GM12878 (cell line): ENCODE measurements at regions not wholly inside any gene's neighbourhood (a gene's known extent, or its start where the extent isn't known, plus 50 kb on each side); places are given as distances from the start of the nearest gene placed in this dataset.

Experiments used
- ATAC-seq: fragments of 200-7000 bp; cut with Tn5 transposase; 3 replicates; pipeline ENCODE4 v1.9.1; 2020; ENCODE audit warnings: mild to moderate bottlenecking, moderate library complexity
- BruUV-seq: library from RNA; stranded (reverse); fragments of 400-500 nt; replicated peaks from 2 replicates; lab custom pipeline; 2021; lab: Mats Ljungman, UMichigan
- CTCF ChIA-PET: fragments of 300-600 bp; sonication (Branson Sonifier 250); formaldehyde crosslinking; extraction: SDS; loops from one replicate; lab custom pipeline; 2021; ENCODE audit warnings: inconsistent platforms; lab: Yijun Ruan, JAX
- POLR2A ChIA-PET: fragments of 350-600 bp; formaldehyde crosslinking; extraction: SDS; loops from one replicate; lab custom pipeline; 2021; ENCODE audit warnings: inconsistent platforms; lab: Charles Lee
- RAD21 ChIA-PET: fragments of 300-600 bp; sonication (Branson Sonifier 250); formaldehyde crosslinking; loops from one replicate; lab custom pipeline; 2023; ENCODE audit warnings: antibody characterized with exemption; ENCODE audit not compliant: unreplicated experiment; lab: Charles Lee
- SMC1A ChIA-PET: fragments of 300-600 bp; sonication (Branson Sonifier 250); formaldehyde crosslinking; loops from one replicate; lab custom pipeline; 2023; ENCODE audit not compliant: unreplicated experiment, uncharacterized antibody; lab: Charles Lee
- DNase-seq: peaks from one replicate; pipeline ENCODE4 v3.0.0-alpha.2; 2011; ENCODE audit warnings: low read depth, low spot score
- FAIRE-seq: peaks from 3 replicates; lab custom pipeline; 2011; peaks lifted over from hg19 to GRCh38; lab: Jason Lieb, UNC
- H2AFZ ChIP-seq: 2 replicates; pipeline ENCODE4 v1.6.0; 2011; ENCODE audit warnings: low read depth, low read length, control low read depth; ENCODE audit not compliant: control insufficient read depth
- H3K27ac ChIP-seq: 2 replicates; pipeline ENCODE4 v1.5.1; 2011; ENCODE audit warnings: control low read depth; ENCODE audit not compliant: control insufficient read depth, insufficient read depth
- H3K27me3 ChIP-seq, 2 experiments: replicated peaks in 1 of 2; 2 replicates each; pipeline versions ENCODE4 v1.6.0 to v1.6.1; 2011; ENCODE audit warnings: low read length in 1 of 2; ENCODE audit not compliant: control insufficient read depth in 2 of 2, insufficient read depth in 2 of 2
- H3K36me3 ChIP-seq, 2 experiments: 2 replicates each; pipeline ENCODE4 v1.5.1; 2011; ENCODE audit warnings: low read length in 1 of 2; ENCODE audit not compliant: control insufficient read depth in 2 of 2, insufficient read depth in 2 of 2
- H3K4me1 ChIP-seq: 2 replicates; pipeline ENCODE4 v1.6.1; 2011; ENCODE audit warnings: mild to moderate bottlenecking, low read length, moderate library complexity, mixed read lengths; ENCODE audit not compliant: control insufficient read depth, insufficient read depth
- H3K4me2 ChIP-seq: 2 replicates; pipeline ENCODE4 v1.6.0; 2011; ENCODE audit warnings: control low read depth; ENCODE audit not compliant: control insufficient read depth, insufficient read depth
- H3K4me3 ChIP-seq: fragments of 200-600 bp; sonication (generic); 2 replicates; pipeline ENCODE4 v1.5.1; 2016
- H3K79me2 ChIP-seq: 2 replicates; pipeline ENCODE4 v1.6.0; 2011; ENCODE audit warnings: low read length; ENCODE audit not compliant: control insufficient read depth, insufficient read depth
- H3K9ac ChIP-seq: 2 replicates; pipeline ENCODE4 v1.8.0; 2011; ENCODE audit warnings: low read length, control low read depth, mixed read lengths; ENCODE audit not compliant: control insufficient read depth, insufficient read depth
- H3K9me3 ChIP-seq: replicated peaks from 3 replicates; pipeline ENCODE4 v1.5.1; 2011; ENCODE audit warnings: mild to moderate bottlenecking, low read length; ENCODE audit not compliant: control insufficient read depth, insufficient read depth
- H4K20me1 ChIP-seq: 2 replicates; pipeline ENCODE4 v1.6.0; 2011; ENCODE audit not compliant: control insufficient read depth, insufficient read depth
- CBFB ChIP-seq: IDR thresholded peaks from 2 replicates; pipeline ENCODE4 v1.6.1; 2016; ENCODE audit warnings: antibody characterized with exemption, low read depth
- ELK1 ChIP-seq: IDR thresholded peaks from 2 replicates; pipeline ENCODE4 v1.6.1; 2012; ENCODE audit warnings: low read depth, low read length, improper control_type of control experiment
- EZH2 ChIP-seq: IDR thresholded peaks from 2 replicates; pipeline ENCODE4 v1.6.1; 2012; ENCODE audit warnings: low read depth, mild to moderate bottlenecking, control low read depth, inconsistent platforms, low read length, borderline replicate concordance; ENCODE audit not compliant: control insufficient read depth
- FOXM1 ChIP-seq: IDR thresholded peaks from 2 replicates; pipeline ENCODE4 v1.6.1; 2012; ENCODE audit warnings: low read depth, mild to moderate bottlenecking, inconsistent platforms, low read length, moderate library complexity
- GABPA ChIP-seq: IDR thresholded peaks from 2 replicates; pipeline ENCODE4 v1.6.1; 2014; ENCODE audit warnings: antibody characterized with exemption, low read depth, mild to moderate bottlenecking, inconsistent platforms
- HDAC6 ChIP-seq: fragments of 200-600 bp; sonication (generic); IDR thresholded peaks from one replicate; pipeline ENCODE4 v1.8.0; 2017; ENCODE audit warnings: antibody characterized with exemption; ENCODE audit not compliant: unreplicated experiment
- IRF4 ChIP-seq: IDR thresholded peaks from 2 replicates; pipeline ENCODE4 v1.6.1; 2011; ENCODE audit warnings: low read depth, low read length
- IRF5 ChIP-seq: fragments of 450-650 bp; IDR thresholded peaks from 2 replicates; pipeline ENCODE4 v1.6.1; 2017; ENCODE audit warnings: borderline replicate concordance
- SIN3A ChIP-seq: IDR thresholded peaks from 2 replicates; pipeline ENCODE4 v1.6.1; 2012; ENCODE audit warnings: low read depth, low read length, improper control_type of control experiment
- SIX5 ChIP-seq: IDR thresholded peaks from 2 replicates; pipeline ENCODE4 v1.6.1; 2011; ENCODE audit warnings: mild to moderate bottlenecking, low read depth, low read length, moderate library complexity; ENCODE audit not compliant: severe bottlenecking
- SP1 ChIP-seq: IDR thresholded peaks from one replicate; pipeline ENCODE4 v1.6.1; 2011; ENCODE audit warnings: low read depth, low read length
- SPI1 ChIP-seq: IDR thresholded peaks from 2 replicates; pipeline ENCODE4 v1.6.1; 2011; ENCODE audit warnings: low read depth, mild to moderate bottlenecking, low read length, moderate library complexity, borderline replicate concordance; ENCODE audit not compliant: insufficient read depth
- SRF ChIP-seq, 2 experiments: IDR thresholded peaks; 2 replicates each; pipeline ENCODE4 v1.6.1; 2011; ENCODE audit warnings: low read depth in 2 of 2, low read length in 2 of 2, mild to moderate bottlenecking in 1 of 2, moderate library complexity in 1 of 2
- TARDBP ChIP-seq: IDR thresholded peaks from 2 replicates; pipeline ENCODE4 v1.6.1; 2016; ENCODE audit warnings: borderline replicate concordance
- ZNF24 ChIP-seq: fragments of 450-650 bp; IDR thresholded peaks from 2 replicates; pipeline ENCODE4 v1.6.1; 2017; ENCODE audit warnings: antibody characterized with exemption, mild to moderate bottlenecking
- ZNF384 ChIP-seq: IDR thresholded peaks from 2 replicates; pipeline ENCODE4 v1.6.1; 2012; ENCODE audit warnings: low read depth, mild to moderate bottlenecking, low read length, improper control_type of control experiment, borderline replicate concordance
- ZNF592 ChIP-seq: fragments of 450-650 bp; IDR thresholded peaks from 2 replicates; pipeline ENCODE4 v1.6.1; 2017; ENCODE audit warnings: mild to moderate bottlenecking, moderate library complexity
- WGBS: methylation state at CpG from one replicate; pipeline ENCODE4 v1.1.6; 2016; ENCODE audit warnings: low lambda C conversion rate; ENCODE audit not compliant: insufficient replicate concordance, insufficient coverage; ENCODE audit errors: missing lambda C conversion rate; 5-methylcytosine and 5-hydroxymethylcytosine counted together
- in situ Hi-C: fragments of 300-500 bp; cut with MboI; formaldehyde crosslinking; loops from 9 replicates; pipeline ENCODE4 v1.14.3; 2018; ENCODE audit warnings: mixed read lengths
- intact Hi-C: fragments of 100-400 bp; cut with micrococcal nuclease; formaldehyde crosslinking; loops from one replicate; pipeline ENCODE4 v1.14.2; 2022; ENCODE audit not compliant: unreplicated experiment
- TF ChIP-seq, protein P1 (sequence below): IDR thresholded peaks from 2 replicates; pipeline ENCODE4 v1.6.1; 2012; ENCODE audit warnings: low read length, inconsistent platforms

GRCh38 chr14:55965851-55966250 lies 152.4 kb upstream of the PELI2 start:
- Histone ChIP-seq H3K9ac (no peak overlapping the region), H3K27ac (no peak overlapping the region), H3K79me2 (no peaks in the 10 kb centered on the region), H2AFZ (no peak overlapping the region), H3K4me2 (no peak overlapping the region), H3K36me3 (no peaks in the 10 kb centered on the region), H3K27me3 (no peaks in the 10 kb centered on the region; a peak in 1 of 4 replicates), H3K4me1 (no peaks in the 10 kb centered on the region), H3K9me3 (no peaks in the 10 kb centered on the region), H4K20me1 (no peaks in the 10 kb centered on the region), H3K4me3 (no peak overlapping the region)
- no peak for ATAC-seq
- POLR2A ChIA-PET = interaction anchor here (0.7 to 1.1 kb wide), 2 partner anchors 69 to 185 kb away, joined by 3 read pairs; no protein-coding TSS in a partner anchor
- CTCF ChIA-PET = no interaction called here
- intact Hi-C loops = no loop called here
- 3% methylated on average over 2 of the region's 2 CpGs for WGBS
- RAD21 ChIA-PET = no interaction called here
- TF ChIP-seq, protein P1, sequence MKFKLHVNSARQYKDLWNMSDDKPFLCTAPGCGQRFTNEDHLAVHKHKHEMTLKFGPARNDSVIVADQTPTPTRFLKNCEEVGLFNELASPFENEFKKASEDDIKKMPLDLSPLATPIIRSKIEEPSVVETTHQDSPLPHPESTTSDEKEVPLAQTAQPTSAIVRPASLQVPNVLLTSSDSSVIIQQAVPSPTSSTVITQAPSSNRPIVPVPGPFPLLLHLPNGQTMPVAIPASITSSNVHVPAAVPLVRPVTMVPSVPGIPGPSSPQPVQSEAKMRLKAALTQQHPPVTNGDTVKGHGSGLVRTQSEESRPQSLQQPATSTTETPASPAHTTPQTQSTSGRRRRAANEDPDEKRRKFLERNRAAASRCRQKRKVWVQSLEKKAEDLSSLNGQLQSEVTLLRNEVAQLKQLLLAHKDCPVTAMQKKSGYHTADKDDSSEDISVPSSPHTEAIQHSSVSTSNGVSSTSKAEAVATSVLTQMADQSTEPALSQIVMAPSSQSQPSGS = no peak
- TF ChIP-seq ELK1 = no peak
- no peak for TF ChIP-seq ZNF24
- TF ChIP-seq IRF4 = no peak
- no peak for TF ChIP-seq SP1
- no peak for TF ChIP-seq ZNF384
- no peak for TF ChIP-seq IRF5
- TF ChIP-seq FOXM1 = no peak
- no peak for TF ChIP-seq SRF (IDR thresholded peaks at IDR 0.05; ENCODE audit: low read depth in 2 of 2, low read length in 2 of 2)
- TF ChIP-seq SIX5 = no peak
- TF ChIP-seq SIN3A = no peak
- TF ChIP-seq SPI1 = no peak
- no peak for TF ChIP-seq EZH2
- TF ChIP-seq TARDBP = no peak
- no peak for TF ChIP-seq ZNF592
- TF ChIP-seq HDAC6 = no peak
- TF ChIP-seq CBFB = no peak
- TF ChIP-seq GABPA = no peak
- no TSS peak for BruUV-seq
- no peak for DNase-seq
- in situ Hi-C loops = no loop called here
- SMC1A ChIA-PET = interaction anchor here (0.9 kb wide), 1 partner anchor 15 kb away, joined by 4 read pairs; no protein-coding TSS in a partner anchor
- FAIRE-seq = no peak
